Activated T-cell treated with anti-CD3 and anti-CD28 coated beads for 4 hours (primary cell): ENCODE measurements at regions not wholly inside any gene's neighbourhood (a gene's known extent, or its start where the extent isn't known, plus 50 kb on each side); places are given as distances from the start of the nearest gene placed in this dataset.

Experiments
- DNase-seq: peaks from one replicate; pipeline ENCODE4 v3.0.0-alpha.2; 2020

GRCh38 chr1:209504571-209504970 lies 78.9 kb upstream of the CAMK1G start:
- no peak for DNase-seq

DNA sequence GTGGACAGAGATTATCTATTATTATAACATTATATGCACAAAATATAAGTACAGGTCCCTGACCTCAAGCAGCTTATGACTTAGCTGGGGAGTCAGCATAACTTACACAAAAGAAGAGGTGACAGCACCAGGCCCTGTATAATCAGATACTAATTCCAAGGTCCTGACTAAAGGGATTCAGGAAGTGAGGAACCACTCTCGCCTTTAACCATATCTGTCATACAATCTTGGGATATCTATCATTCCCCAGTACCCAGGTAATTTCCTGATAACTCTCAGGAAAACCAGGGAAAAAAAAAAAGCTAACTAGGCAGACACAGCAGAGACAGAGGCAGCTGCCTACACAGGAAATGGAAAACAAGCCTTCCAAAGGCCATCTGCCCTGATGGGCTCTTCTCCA lies 78.5 kb upstream of the CAMK1G start:
- no peak for DNase-seq

DNA sequence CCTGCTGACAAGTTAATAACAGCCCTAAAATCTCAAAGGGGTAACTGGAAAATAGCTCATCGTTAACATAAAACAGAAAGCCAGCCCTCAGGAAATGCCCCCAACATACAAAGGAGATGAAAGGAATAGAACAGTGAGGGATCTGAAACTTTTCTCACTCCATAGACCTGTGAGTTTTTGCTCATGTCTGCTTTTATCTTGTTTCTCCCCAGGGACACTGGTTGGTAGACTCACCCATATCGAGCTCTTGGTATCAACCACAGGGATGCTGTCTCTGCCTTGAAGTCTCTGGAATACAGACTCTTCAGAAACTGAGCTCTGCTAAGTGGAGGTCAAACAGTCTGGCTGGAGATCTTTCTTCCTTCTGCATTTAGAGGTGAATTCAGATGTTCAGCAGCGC lies 77.4 kb upstream of the CAMK1G start:
- no peak for DNase-seq

- DNase-seq, result no peak
Measured at GRCh38 chr1:209509039-209509438, 74.5 kb upstream of the CAMK1G start.

DNA sequence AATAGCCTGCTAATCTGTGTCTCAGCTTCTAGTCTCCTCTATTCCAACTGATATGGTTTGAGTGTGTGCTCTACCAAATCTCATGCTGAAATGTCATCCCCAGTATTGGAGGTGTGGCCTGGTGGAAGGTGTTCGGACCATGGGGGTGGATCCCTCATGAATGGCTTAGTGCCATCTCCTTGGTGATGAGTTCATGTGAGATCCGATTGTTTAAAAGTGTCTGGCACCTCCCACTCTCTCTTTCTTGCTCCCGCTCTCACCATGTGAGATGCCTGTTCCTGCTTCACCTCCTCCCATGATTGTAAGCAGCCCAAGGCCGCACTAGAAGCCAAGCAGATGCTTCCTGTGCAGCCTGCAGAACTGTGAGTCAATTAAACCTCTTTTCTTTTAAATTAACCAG lies 73.5 kb upstream of the CAMK1G start:
- DNase-seq, result no peak

GRCh38 chr1:209511169-209511568 lies 72.3 kb upstream of the CAMK1G start:
- no peak for DNase-seq

DNA sequence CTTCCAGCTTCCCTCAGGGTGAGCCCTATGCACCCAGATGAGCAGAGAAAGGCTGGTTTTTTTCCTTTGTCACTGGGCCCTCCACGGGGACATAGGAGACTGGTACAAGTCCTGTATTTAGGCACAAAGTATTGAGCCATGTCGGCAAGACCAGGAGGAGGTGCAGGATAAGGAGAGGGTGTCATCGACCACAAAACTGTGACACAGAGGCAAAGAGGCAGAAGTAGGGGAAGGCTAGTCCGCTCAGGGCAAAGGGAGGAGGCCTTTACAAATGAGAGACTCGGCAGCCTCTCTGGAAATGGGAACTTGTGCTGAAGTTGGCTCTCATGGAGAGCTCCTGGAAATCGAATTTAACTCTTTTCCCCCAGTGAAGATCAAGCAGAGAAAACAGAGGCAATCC lies 70.7 kb upstream of the CAMK1G start:
- DNase-seq, result no peak

GRCh38 chr1:209513226-209513625 lies 70.3 kb upstream of the CAMK1G start:
- DNase-seq, result no peak

GRCh38 chr1:209516771-209517680 lies 66.5 kb upstream of the CAMK1G start:
- no peak for DNase-seq

DNA sequence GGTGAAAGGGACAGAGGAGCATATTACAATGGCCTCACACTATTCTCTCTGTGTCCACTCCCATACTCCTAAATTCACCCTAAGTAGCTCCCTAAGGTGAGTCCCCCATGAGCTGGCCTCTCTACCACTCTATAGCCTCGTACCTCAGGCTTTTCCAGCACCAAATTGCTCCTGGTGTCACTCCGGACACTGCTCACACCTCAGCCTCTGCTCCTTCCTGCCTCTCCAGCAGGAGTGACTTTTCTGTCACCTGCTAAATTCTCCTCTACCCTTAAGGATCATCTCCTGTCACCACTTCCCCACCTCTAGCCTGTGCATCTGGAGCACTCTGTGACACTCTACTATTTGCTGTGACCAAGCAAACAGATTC lies 65.8 kb upstream of the CAMK1G start:
- no peak for DNase-seq

GRCh38 chr1:209519786-209520185 lies 63.7 kb upstream of the CAMK1G start:
- no peak for DNase-seq

DNA sequence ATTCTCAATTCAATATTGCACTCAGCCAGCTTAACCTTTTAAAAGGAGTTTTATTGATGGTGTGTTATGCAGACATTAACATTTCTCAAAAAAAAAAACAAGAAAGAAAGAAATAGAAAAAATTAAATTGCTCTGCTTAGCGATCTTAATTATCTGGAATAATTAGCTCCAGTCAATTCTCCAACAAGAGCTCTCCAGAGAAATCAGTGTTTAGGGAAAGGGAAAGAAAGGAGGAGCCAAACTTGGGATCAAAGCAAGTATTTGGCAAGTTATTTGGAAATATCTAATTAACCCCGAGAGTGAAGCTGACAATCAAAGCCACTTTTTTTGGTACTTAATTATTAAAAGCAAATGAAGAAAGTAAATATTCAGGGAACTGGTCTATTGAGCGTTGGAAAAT lies 60.7 kb upstream of the CAMK1G start:
- no peak for DNase-seq

DNA sequence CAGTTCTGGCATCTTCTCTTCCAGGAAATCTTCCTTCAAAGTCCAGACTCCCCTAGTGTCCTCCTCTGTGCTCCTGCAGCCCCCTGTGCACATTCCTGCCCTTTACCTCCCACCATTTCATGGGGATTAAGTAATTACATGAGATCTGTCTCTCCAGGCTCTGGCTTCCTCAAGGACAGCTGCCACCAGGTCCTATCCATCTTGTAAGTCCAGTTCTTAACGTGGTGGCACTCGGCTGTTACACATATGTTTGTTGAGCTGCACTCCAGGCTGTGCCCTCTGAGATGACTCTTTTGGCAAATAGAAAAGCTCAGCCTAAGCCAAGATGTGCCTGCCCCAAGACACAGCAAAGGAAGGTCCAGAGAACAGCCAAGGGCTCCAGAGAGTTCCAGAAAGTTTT lies 57.4 kb upstream of the CAMK1G start:
- no peak for DNase-seq

DNA sequence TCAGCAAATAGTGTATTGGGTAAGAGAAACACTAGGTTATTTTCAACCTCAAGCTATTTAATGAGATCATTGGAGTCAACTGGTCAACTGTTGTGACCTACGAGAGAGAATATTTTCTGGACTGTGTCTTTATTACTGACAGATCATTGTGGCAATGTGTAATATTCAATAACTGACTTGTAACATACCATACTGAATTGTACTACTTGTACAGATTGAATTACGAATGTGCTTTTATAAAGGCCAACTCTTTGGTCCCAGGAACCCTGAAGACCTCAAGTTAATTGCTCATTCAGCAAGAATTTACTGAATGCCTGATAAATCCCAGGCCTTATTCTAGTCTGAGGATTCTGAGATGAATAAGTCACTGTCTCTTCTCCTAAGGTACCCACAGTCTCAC lies 56.1 kb upstream of the CAMK1G start:
- no peak for DNase-seq

DNA sequence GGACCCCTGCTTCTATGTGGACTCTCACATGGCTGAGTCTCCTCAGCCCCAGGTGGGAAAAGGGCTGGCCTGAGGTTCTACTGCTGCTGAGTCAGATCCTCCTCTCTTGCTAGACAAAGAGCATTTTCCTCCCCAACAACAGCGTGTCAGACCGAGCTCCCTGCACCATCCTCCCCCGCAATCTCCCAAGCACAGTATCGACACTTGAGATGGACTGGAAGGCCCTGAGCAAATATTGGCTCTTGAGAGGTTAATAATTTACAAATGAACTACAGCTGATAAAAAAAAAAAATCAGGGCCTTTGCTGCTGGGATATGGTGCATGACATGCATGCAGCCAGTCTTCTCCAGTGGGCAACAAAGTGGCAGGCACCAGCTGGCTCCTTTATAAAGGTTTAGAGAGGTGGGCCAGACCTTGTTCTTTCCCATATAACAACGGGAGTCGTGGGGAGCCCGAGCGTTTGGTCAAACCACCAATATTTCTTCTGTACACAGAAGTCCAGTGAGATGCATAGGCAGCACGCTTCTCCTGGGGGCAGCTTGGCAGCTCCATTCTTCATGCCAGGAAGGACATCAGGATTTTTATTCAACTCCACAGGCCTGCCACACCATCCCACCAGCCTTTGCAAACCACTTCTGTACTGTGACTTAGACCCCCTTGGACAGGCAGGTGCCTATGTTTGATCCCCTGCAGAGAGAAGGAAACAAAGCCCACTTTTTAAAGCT lies 55.4 kb upstream of the CAMK1G start:
- no peak for DNase-seq

GRCh38 chr1:209529233-209529632 lies 54.3 kb upstream of the CAMK1G start:
- no peak for DNase-seq

DNA sequence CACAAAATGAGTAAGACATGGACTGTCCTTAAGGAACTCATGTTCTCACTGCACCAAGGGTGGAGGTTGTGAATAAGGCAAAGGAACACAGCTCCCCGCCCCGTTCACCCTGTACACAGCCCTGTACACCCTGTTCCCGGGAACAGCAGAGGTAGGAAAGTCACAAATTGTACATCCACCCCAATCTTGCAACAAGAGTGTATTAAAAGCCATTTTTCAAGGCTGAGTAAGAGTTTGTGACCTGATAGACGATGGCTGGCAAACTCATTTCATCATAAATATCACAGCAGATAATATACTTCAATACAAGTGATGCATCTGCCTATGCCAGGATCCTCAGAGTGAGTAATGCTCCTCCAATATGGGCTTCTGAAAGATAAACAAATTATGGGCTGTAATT lies 52.5 kb upstream of the CAMK1G start:
- DNase-seq, result no peak

DNA sequence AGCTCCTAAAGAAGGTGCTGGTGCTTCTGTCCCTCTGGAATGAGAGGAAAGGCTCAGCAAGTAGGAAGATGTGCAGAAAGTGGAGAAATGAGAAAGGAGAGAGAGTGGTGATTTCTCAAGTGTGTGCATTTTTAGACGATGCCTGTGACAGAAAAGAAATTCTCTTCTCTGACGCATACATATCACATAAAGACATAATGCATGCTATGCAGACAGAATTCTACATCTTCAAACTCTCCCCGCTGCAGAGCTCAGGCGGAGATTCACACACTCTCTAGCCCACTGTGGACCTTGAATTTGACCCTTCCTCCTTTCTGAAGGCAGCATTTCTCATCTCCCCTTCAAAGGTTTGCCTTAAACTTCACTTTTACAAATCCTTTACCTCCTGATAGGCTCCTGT lies 52.0 kb upstream of the CAMK1G start:
- DNase-seq, result no peak
